ENCODE measurements at regions not wholly inside any gene's neighbourhood (a gene's known extent, or its start where the extent isn't known, plus 50 kb on each side); places are given as distances from the start of the nearest gene placed in this dataset.

- H3K4me3 Mint-ChIP-seq = no peak overlapping the region
- no peaks in the 10 kb centered on the region for H3K36me3 ChIP-seq (ENCODE audit: control insufficient read depth, insufficient read depth, low read length)
- no peaks in the 10 kb centered on the region for H3K4me1 ChIP-seq (ENCODE audit: control insufficient read depth, insufficient read depth, low read length)
- no peak overlapping the region for H3K9ac ChIP-seq (ENCODE audit: extremely low read depth, low read length, poor library complexity, severe bottlenecking)
- no peaks in the 10 kb centered on the region for H3K9me3 ChIP-seq (ENCODE audit: control insufficient read depth, low read length)
- H3K27ac ChIP-seq (ENCODE audit: low read depth, low read length) = no peak overlapping the region
- H3K9me3 Mint-ChIP-seq = no peaks in the 10 kb centered on the region
- no peaks in the 10 kb centered on the region for H3K36me3 Mint-ChIP-seq (ENCODE audit: low read depth)
- 86% methylated on average over 1 of the region's 2 CpGs; no CpG with 5 or more reads in 1 of the 2 experiments for WGBS, 2 experiments (ENCODE audit: insufficient coverage in 1 of 2, insufficient read length in 1 of 2)
- no peak for TF ChIP-seq CTCF (conservative IDR thresholded peaks at IDR 0.05)
- peaks cover 7% of the 10 kb centered on the region for H3K4me1 Mint-ChIP-seq
- H3K27me3 Mint-ChIP-seq (ENCODE audit: insufficient read depth) = no peaks in the 10 kb centered on the region
- no peak overlapping the region for H3K4me3 ChIP-seq (ENCODE audit: low read length)
- no peaks in the 10 kb centered on the region for H3K27me3 ChIP-seq (ENCODE audit: control insufficient read depth, insufficient read depth, low read length, poor library complexity, severe bottlenecking)
- no peak overlapping the region for H3K27ac Mint-ChIP-seq
- no peak for DNase-seq
These were observed 409.7 kb upstream of the PIK3C3 start for GRCh38 chr18:41545091-41545888.

GRCh38 chr18:41543815-41544214 lies 411.2 kb upstream of the PIK3C3 start:
- Mint-ChIP-seq H3K27ac (no peak overlapping the region), H3K9me3 (no peaks in the 10 kb centered on the region), H3K36me3 (ENCODE audit: low read depth) (no peaks in the 10 kb centered on the region), H3K4me1 (peaks cover 7% of the 10 kb centered on the region), H3K27me3 (ENCODE audit: insufficient read depth) (no peaks in the 10 kb centered on the region), H3K4me3 (no peak overlapping the region)
- H3K36me3 ChIP-seq (ENCODE audit: control insufficient read depth, insufficient read depth, low read length) = no peaks in the 10 kb centered on the region
- no peak overlapping the region for H3K9ac ChIP-seq (ENCODE audit: extremely low read depth, low read length, poor library complexity, severe bottlenecking)
- no peak overlapping the region for H3K4me3 ChIP-seq (ENCODE audit: low read length)
- H3K27ac ChIP-seq (ENCODE audit: low read depth, low read length) = no peak overlapping the region
- no peak for DNase-seq
- no peaks in the 10 kb centered on the region for H3K4me1 ChIP-seq (ENCODE audit: control insufficient read depth, insufficient read depth, low read length)
- H3K9me3 ChIP-seq (ENCODE audit: control insufficient read depth, low read length) = no peaks in the 10 kb centered on the region
- no peak for TF ChIP-seq CTCF (conservative IDR thresholded peaks at IDR 0.05)
- H3K27me3 ChIP-seq (ENCODE audit: control insufficient read depth, insufficient read depth, low read length, poor library complexity, severe bottlenecking) = no peaks in the 10 kb centered on the region
- WGBS, 2 experiments (ENCODE audit: insufficient coverage in 1 of 2, insufficient read length in 1 of 2) = 100% methylated on average over 1 of the region's 1 CpG; no CpG with 5 or more reads in 1 of the 2 experiments

- no peaks in the 10 kb centered on the region for H3K36me3 ChIP-seq (ENCODE audit: control insufficient read depth, insufficient read depth, low read length)
- Mint-ChIP-seq H3K27me3 (ENCODE audit: insufficient read depth) (no peaks in the 10 kb centered on the region), H3K4me3 (no peak overlapping the region), H3K9me3 (no peaks in the 10 kb centered on the region), H3K36me3 (ENCODE audit: low read depth) (peaks cover 11% of the 10 kb centered on the region), H3K4me1 (no peaks in the 10 kb centered on the region), H3K27ac (no peak overlapping the region)
- DNase-seq = no peak
- no peak overlapping the region for H3K4me3 ChIP-seq (ENCODE audit: low read length)
- H3K9me3 ChIP-seq (ENCODE audit: control insufficient read depth, low read length) = no peaks in the 10 kb centered on the region
- TF ChIP-seq CTCF (conservative IDR thresholded peaks at IDR 0.05) = no peak
- H3K4me1 ChIP-seq (ENCODE audit: control insufficient read depth, insufficient read depth, low read length) = no peaks in the 10 kb centered on the region
- WGBS, 2 experiments (ENCODE audit: insufficient coverage in 1 of 2, insufficient read length in 1 of 2) = 88 to 93% methylated on average over 2 to 3 of the region's 3 CpGs
- H3K27ac ChIP-seq (ENCODE audit: low read depth, low read length) = no peak overlapping the region
- H3K27me3 ChIP-seq (ENCODE audit: control insufficient read depth, insufficient read depth, low read length, poor library complexity, severe bottlenecking) = no peaks in the 10 kb centered on the region
- no peak overlapping the region for H3K9ac ChIP-seq (ENCODE audit: extremely low read depth, low read length, poor library complexity, severe bottlenecking)
These were observed 414.7 kb upstream of the PIK3C3 start for GRCh38 chr18:41540237-41540871.

Measured in endodermal cell (in vitro differentiated cells).